GM18861 (cell line): ENCODE measurements at regions not wholly inside any gene's neighbourhood (a gene's known extent, or its start where the extent isn't known, plus 50 kb on each side); places are given as distances from the start of the nearest gene placed in this dataset.
"Not testable (repeated sequence)": the region's sequence is repeated elsewhere in the genome, so short reads cannot be mapped to it uniquely, and the experiment has no call there.

Source experiments
- ATAC-seq: cut with Tn5 transposase; IDR thresholded peaks from one replicate; pipeline ENCODE4 v1.9.1; 2021; ENCODE audit not compliant: unreplicated experiment

DNA sequence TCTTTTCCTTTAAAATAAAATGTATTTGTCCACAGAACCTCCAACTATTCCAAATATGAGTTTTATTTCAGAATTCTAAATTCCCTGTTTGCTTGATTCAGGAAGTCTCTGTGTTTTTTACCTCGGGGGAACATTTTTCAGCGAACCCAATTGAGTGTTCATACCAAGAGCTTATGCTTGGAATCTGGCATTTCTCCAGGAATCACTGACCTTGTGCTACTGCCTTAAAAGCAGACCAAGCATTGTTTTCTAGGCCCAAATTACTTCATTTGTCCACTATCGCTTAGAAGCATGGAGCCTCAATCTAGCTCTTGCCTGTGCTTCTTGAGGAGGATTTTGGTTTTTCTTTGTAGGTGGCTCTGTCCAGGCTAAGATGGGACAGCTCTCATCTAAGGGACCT lies 59.4 kb downstream of the EBLN1 start:
- no peak for ATAC-seq

DNA sequence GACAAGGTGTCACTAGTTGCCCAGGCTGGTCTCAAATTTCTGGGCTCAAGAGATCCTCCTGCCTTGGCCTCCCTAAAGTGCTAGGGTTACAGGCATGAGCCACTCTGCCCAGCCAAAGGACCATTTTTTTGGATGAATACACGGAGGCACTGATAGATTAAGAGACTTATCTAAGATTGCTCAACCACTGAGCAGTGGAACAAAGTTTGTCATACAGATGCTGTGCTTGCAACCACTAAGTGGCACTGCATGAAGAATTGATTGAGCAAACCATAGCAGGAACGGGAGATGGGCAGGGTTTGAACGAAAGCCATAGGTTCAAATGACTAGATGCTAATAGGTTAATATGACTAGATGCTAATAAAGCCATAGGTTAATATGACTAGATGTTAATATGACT lies 61.1 kb downstream of the EBLN1 start:
- no peak for ATAC-seq

DNA sequence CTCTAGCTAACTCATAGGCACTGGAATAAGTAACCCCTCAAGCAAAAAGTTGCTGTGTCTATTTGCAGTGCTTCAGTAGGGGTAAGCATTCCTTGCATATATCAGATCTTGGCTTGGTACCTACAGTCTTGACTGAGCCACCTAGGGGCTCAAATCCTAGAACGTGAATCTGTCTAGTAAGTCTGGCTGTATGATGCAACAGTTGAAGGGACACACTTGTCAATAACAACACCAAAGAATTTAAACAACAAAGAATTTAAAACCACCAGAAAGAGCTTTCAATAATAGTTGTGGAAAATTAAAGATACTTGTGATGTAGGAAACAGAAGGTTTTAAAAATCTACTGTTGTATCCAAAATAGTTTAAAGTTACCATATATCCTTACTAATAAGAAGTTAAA lies 65.4 kb downstream of the EBLN1 start:
- ATAC-seq = no peak

DNA sequence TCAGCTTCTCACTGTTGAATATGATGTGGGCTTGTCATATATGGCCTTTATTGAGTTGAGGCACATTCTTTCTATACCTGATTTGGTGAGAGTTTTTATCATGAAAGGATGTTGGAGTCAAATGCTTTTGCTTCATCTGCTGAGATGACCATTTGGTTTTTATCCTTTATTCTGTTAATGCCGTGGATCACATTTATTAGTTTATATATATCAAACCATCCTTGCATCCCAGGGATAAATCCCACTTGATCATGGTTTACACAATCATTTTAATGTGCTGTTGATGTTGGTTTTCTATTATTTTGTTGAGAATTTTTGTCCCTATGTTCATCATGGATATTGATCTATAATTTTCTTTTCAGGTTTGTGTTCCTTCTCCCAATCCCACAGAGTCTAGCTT lies 67.0 kb downstream of the EBLN1 start:
- ATAC-seq = no peak

DNA sequence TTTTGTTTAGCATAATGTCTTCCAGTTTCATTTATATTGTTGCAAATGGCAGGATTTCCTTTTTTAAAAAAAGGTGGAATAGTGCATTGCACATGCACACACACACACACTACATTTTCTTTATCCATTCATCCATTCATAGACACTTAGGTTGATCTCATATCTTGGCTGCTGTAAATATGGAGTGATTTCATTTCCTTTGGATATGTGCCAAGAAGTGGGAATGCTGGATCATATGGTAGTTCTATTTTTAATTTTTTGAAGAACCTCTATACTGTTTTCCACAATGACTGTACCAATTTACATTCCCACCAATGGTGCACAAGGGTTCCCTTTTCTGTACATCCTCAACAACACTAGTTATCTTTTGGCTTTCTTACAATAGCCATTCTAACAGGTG lies 68.9 kb downstream of the EBLN1 start:
- no peak for ATAC-seq

DNA sequence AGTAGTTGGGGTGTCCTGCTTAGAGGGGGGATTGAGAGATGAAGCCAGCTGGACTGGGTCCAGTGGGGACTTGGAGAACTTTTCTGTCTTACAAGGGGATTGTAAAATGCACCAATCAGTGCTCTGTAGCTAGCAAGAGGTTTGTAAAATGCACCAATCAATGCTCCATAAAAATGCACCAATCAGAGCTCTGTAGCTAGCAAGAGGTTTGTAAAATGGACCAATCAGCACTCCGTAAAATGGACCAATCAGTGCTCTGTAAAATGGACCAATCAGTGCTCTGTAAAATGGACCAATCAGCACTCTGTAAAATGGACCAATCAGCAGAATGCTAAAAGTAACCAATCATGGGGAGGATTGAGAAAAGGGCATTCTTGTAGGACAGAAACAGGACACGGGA lies 71.9 kb downstream of the EBLN1 start:
- not testable (repeated sequence) for ATAC-seq

DNA sequence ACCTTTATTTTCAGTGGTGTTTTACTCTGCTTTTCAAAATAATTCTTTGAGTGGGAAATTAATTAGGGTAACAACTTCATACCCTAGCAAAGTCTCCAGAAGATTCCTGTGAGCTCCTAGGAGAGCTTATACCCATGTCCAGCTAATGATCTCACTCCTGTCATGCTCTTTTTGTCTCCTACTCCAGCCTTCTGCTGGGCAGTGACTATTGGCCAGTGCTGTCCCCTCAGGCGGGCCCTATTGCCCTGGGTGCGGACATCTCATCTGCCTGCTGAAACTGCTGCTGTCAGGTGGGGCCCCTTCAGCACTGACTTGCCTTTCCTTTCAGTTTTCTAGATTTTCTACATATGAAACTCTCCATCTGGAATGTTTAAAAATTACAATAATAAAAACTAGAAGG lies 80.3 kb downstream of the EBLN1 start:
- ATAC-seq = no peak

DNA sequence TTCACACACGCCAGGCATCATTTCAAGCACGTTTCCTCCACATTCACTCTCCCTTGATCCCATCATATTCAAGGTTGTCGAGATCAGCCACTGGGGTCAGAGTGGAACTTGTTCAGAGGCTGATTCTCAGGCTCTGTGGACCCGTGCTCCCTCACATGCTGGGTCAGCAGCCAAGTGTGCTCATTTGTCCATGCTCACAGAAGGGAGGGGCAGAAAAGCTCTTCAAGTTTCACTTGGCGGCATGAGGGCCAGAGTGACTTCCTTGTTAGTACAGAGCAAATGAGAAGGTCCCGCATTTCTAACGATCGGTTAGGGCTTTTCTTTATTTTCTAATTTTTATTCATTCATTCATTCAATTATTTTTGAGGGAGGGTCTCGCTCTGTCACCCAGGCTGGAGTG lies 82.2 kb downstream of the EBLN1 start:
- no peak for ATAC-seq

DNA sequence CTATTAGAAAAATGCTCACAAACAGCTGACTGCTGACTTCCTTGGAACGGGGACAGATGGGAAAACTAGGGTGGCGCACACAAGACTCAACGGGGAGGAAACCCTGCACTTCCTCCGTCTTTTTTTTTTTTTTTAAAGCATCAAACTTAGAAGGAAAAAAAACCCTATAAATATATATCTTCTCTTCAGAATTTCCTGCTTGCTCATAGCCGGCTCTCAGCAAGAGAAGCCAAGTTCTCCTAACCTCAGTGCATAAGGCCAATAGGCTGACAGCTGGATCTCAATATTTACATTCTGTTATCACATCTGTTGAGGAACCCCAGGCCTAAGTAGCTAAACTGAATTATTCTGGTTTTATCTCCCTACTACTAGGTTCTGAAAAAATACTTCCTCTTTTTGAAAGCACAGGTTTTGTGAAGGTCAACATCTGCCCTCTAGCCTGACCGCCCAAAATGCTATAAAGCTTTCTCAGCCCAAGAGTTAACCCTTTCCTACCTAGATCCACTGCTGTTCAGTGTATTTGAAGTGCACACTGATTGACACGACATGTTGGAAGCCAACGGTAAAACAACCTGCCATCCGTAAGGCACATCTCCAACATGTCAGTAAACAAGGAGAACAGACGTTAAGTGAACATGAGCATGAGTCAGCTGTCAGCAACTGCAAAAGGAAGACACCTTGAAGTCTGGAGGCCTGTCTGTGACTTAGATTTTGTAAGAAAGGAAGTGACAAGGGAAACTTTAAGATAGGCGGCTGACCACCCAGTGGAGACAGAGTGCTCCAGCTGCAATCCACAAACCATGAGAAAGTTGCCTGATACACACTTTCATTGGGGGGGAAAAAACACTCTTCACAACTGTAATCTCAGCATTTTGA lies 83.8 kb downstream of the EBLN1 start:
- peak; percentile 92 for ATAC-seq

DNA sequence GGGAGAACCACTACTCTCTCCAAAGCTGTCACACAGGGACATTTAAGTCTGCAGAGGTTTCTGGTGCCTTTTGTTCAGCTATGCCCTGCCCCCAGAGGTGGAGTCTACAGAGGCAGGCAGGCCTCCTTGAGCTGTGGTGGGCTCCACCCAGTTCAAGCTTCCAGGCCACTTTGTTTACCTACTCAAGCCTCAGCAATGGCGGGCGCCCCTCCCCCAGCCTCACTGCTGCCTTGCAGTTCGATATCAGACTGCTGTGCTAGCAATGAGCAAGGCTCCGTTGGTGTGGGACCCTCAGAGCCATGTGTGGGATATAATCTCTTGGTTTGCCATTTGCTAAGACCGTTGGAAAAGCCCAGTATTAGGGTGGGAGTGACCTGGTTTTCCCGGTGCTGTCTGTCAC lies 87.0 kb downstream of the EBLN1 start:
- ATAC-seq = not testable (repeated sequence)

DNA sequence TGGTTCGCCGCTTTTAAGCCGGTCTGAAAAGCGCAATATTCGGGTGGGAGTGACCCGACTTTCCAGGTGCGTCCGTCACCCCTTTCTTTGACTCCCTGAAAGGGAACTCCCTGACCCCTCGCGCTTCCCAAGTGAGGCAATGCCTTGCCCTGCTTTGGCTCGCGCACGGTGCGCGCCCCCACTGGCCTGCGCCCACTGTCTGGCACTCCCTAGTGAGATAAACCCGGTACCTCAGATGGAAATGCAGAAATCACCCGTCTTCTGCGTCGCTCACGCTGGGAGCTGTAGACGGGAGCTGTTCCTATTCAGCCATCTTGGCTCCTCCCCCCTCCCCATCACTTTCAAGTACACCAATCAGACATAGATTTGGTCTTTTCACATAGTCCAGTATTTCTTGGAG lies 88.2 kb downstream of the EBLN1 start:
- not testable (repeated sequence) for ATAC-seq

DNA sequence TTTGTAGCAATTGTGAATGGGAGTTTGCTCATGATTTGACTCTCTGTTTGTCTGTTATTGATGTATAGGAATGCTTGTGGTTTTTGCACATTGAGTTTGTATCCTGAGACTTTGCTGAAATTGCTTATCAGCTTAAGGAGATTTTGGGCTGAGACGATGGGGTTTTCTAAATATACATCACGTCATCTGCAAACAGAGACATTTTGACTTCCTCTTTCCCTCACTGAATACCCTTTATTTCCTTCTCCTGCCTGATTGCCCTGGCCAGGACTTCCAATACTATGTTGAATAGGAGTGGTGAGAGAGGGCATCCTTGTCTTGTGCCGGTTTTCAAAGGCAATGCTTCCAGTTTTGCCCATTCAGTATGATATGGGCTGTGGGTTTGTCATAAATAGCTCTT lies 96.6 kb downstream of the EBLN1 start:
- ATAC-seq = not testable (repeated sequence)

DNA sequence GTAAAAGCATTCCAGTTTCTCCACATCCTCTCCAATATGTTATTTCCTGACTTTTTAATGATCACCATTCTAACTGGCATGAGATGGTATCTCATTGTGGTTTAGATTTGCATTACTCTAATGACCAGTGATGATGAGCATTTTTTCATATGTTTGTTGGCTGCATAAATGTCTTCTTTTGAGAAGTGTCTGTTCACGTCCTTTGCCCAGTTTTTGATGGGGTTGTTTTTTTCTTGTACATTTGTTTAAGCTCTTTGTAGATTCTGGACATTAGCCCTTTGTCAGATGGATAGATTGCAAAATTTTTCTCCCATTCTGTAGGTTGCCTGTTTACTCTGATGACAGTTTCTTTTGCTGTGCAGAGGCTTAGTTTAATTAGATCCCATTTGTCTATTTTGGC lies 97.7 kb downstream of the EBLN1 start:
- not testable (repeated sequence) for ATAC-seq

DNA sequence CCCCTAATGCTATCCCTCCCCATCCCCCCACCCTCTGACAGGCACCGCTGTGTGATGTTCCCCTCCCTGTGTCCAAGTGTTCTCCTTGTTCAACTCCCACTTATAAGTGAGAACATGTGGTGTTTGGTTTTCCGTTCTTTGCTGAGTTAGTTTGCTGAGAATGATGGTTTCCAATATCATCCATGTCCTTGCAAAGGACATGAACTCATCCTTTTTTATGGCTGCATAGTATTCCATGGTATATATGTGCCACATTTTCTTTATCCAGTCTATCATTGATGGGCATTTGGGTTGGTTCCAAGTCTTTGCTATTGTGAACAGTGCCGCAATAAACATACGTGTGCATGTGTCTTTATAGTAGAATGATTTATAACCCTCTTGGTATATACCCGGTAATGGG lies 98.2 kb downstream of the EBLN1 start:
- not testable (repeated sequence) for ATAC-seq

DNA sequence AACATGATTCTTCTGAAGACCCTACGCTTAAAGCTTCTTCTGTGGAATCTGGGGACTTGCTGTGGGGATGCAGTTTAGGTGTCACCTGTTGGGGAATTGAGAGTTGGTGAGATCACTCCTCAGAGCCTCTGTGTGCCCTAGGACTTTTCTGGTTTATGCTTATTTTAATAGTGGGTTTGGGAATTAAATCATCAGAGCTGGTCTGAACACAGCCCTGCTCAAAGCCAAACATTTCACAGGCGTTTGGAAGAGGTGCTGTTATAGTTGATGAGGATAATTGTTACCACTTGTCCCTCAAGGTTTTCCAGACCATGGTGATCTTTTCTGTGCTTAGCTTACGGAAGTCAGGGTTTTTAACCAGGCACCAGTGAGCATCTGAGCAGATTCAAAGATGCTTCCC lies 106.1 kb downstream of the EBLN1 start:
- ATAC-seq = no peak

DNA sequence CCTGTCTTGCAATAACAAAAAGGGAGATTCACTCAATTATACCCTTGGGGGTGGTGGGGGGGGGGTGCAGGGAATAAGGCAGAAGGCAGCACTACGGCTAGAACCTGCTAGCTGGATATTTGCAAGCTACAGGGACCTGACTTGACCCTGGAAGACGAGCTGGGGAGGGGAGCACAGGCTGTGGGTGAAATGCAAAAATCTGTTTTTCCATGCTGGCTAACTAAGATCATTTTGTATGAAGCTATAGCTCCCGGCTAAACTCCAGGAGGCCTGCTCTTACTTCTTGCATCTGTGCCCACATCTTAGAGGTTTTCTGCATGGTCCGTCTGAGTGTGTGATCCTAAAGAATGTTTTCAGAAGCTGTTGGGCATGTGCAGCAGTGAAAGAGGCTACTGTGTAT lies 106.6 kb downstream of the EBLN1 start:
- no peak for ATAC-seq

DNA sequence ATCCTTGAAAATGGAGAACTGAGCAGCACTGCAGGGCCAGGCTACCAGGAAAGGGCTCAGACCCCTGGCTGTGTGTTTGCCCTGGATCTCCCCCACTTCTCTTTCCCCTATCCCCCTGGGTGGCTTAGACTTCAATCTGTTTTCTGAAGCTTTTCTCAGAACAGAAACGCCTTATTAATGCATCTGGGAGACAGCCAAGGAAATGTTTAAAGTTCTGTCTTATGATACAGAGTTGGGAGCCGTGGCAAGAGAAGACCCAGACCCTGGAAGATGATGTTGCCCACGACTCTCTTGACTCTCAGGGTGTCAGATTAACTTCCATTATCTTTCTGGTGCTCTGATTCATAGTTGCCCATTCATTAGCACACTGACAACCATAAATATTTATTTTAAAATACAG lies 107.1 kb downstream of the EBLN1 start:
- no peak for ATAC-seq

DNA sequence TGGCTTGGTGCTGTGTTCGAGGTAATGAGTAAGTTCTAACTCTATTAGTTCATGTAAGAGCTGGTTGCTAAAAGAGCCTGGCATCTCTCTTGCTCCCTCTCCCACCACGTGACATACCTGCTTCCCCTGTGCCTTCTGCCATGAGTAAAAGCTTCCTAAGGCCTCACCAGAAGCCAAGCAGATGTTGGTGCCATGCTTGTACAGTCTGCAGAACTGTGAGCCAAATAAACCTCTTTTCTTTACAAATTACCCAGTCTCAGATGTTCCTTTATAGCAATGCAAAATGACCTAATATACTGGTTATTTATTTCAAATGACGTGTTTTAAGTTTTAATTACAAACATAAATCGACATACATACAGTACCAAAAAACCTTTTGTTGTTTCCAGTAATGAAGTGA lies 101.7 kb upstream of the DNAJC1 start:
- ATAC-seq = no peak

DNA sequence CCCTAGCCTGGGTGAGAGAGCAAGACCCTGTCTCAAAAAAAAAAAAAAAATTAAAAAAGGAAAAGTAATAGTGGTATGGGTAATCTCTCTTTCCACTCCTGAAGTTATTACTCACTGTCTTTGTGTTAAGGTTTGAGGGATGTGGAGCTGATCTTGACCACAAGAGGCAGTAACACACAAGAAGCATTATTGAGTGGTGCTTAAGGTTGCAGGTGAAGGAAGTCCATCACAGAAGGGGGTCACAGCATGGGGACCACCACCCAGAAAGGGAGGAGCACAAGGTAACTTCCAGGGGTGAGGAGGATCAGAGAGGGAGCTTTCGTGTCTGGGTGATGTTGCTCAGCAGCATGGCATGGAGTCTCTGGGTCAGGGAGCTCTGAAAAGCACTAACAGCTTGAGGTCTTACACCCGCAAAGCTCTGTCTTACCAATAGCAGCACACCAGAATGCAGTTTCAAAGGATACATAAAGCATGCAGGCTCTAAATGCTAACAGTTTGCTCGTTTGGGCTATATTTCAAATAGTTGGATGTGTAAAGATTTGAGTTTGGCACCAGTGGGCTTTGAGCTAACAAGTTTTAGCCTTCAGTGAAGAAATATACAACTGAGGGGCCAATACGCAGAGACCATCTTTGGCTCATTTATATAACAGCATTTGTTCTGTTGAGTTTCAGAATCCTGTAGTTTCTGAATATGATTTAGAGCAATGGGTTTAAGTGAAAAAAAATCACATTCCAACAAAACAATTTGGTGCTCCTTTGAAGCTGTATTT lies 100.4 kb upstream of the DNAJC1 start:
- no peak for ATAC-seq

DNA sequence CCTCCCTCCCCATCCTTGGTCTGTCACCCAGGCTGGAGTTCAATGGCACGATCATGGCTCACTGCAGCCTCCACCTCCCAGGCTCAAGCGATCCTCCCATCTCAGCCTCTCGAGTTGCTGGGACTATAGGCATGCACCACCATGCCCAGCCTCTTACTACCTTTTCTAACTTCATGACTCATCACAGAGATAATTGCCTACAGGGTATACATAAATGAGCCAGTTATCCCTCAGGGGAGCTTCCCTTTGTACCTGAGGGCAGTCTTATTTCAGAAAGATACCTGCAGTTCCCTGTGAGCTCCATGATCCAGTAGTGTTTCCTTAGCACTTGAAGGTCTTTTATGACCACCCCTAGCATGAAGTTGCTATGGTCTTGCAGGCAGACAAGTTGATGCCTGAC lies 94.2 kb upstream of the DNAJC1 start:
- no peak for ATAC-seq

DNA sequence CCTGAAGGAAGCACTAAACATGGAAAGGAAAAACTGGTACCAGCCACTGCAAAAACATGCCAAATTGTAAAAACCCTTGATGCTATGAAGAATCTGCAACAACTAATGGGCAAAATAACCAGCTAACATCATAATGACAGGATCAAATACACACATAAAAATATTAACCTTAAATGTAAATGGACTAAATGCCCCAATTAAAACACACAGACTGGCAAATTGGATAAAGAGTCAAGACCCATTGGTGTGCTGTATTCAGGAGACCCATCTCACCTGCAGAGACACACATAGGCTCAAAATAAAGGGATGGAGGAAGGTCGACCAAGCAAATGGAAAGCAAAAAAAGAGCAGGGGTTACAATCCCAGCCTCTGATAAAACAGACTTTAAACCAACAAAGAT lies 87.7 kb upstream of the DNAJC1 start:
- ATAC-seq = not testable (repeated sequence)

DNA sequence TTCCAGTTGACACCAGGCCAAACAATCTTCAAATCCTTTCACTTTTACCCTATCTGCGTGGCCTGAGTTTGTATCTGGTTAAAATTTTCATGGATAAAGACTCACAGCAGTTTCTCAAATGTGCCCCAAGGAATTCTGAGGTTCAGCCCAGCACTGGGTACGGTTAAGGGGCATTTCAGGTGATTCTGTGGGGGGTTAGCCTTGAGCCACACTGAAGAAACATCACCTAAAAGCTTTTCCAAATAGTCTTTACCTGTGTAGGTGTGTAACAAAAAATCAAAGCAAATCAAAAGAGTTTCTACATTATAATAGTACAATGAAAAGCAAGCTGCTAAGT lies 83.8 kb upstream of the DNAJC1 start:
- ATAC-seq = no peak
